ENCODE measurements at regions not wholly inside any gene's neighbourhood (a gene's known extent, or its start where the extent isn't known, plus 50 kb on each side); places are given as distances from the start of the nearest gene placed in this dataset.
"Not testable (repeated sequence)": the region's sequence is repeated elsewhere in the genome, so short reads cannot be mapped to it uniquely, and the experiment has no call there.

- 0 to 95% (median 60%) methylated on average over 1 to 3 of the region's 3 CpGs; no CpG with 5 or more reads in 3 of the 10 experiments for WGBS, 10 experiments
- Histone ChIP-seq H3K4me1 (replicated peaks in 1 of 2) (peaks cover 0 to 16% of the 10 kb centered on the region in 2 donors), H3K27ac (no peak overlapping the region), H3K4me3 (no peak overlapping the region)
- in situ Hi-C loops (cut with MboI; ENCODE audit: low pct_unique_long_range_greater_than_20kb in 2 of 9, low sequenced_read_pairs in 9 of 9, unreplicated experiment in 9 of 9): no loop called here
- ATAC-seq (replicated peaks in 6 of 8): no peak
These were observed 69.6 kb upstream of the VWC2 start for GRCh38 chr7:49703881-49704280.

DNA sequence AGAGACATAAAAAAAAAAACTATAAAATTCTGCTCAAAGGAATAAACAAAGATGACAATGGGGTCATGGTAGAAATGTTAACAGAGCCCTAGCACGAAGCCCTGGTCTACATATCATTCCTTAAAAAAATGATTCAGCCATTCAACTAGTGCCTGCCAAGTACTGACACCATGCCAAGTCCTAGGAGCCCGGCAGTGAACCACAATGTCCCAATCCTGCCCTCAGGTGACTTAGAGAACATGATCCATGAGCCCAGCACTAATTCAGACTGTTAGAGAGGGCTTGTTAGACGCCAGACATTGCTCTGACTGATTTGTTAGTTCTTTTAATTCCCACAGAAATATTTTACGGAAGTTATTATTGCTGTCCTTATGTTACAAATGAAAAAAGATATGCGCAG is 67.3 kb upstream of the VWC2 start:
- ATAC-seq (replicated peaks in 6 of 8): no peak
- 3 to 93% (median 76%) methylated on average over 2 to 5 of the region's 5 CpGs; no CpG with 5 or more reads in 1 of the 10 experiments for WGBS, 10 experiments
- in situ Hi-C loops (cut with MboI; ENCODE audit: low pct_unique_long_range_greater_than_20kb in 2 of 9, low sequenced_read_pairs in 9 of 9, unreplicated experiment in 9 of 9): no loop called here
- H3K27ac ChIP-seq: no peak overlapping the region
- no peak overlapping the region for H3K4me3 ChIP-seq
- H3K4me1 ChIP-seq (replicated peaks in 1 of 2): peaks cover 0 to 16% of the 10 kb centered on the region in 2 donors

GRCh38 chr7:49707891-49708290 is 65.5 kb upstream of the VWC2 start:
- in situ Hi-C loops (cut with MboI; ENCODE audit: low pct_unique_long_range_greater_than_20kb in 2 of 9, low sequenced_read_pairs in 9 of 9, unreplicated experiment in 9 of 9): no loop called here
- ATAC-seq (replicated peaks in 6 of 8): no peak
- no peak overlapping the region for H3K27ac ChIP-seq
- peaks cover 0 to 1% of the 10 kb centered on the region in 2 donors for H3K4me1 ChIP-seq (replicated peaks in 1 of 2)
- no peak overlapping the region for H3K4me3 ChIP-seq
- WGBS, 10 experiments: 31 to 88% (median 77%) methylated on average over 1 to 3 of the region's 3 CpGs; no CpG with 5 or more reads in 1 of the 10 experiments

GRCh38 chr7:49708590-49708989 is 64.8 kb upstream of the VWC2 start:
- Histone ChIP-seq H3K27ac (no peak overlapping the region), H3K4me3 (no peak overlapping the region), H3K4me1 (replicated peaks in 1 of 2) (no peaks in the 10 kb centered on the region)
- peak in 1 of 8 experiments; percentile 41 for ATAC-seq (replicated peaks in 6 of 8)
- in situ Hi-C loops (cut with MboI; ENCODE audit: low pct_unique_long_range_greater_than_20kb in 2 of 9, low sequenced_read_pairs in 9 of 9, unreplicated experiment in 9 of 9): no loop called here
- 0 to 100% (median 60%) methylated on average over 1 to 5 of the region's 5 CpGs; no CpG with 5 or more reads in 2 of the 10 experiments for WGBS, 10 experiments

GRCh38 chr7:49711072-49711723 is 62.2 kb upstream of the VWC2 start:
- ATAC-seq (replicated peaks in 6 of 8); H3K27ac ChIP-seq; H3K4me1 ChIP-seq (replicated peaks in 1 of 2); in situ Hi-C loops (cut with MboI; ENCODE audit: low pct_unique_long_range_greater_than_20kb in 2 of 9, low sequenced_read_pairs in 9 of 9, unreplicated experiment in 9 of 9); H3K4me3 ChIP-seq: not testable (repeated sequence)
- 38 to 100% (median 57%) methylated on average over 1 to 3 of the region's 28 CpGs; no CpG with 5 or more reads in 6 of the 10 experiments for WGBS, 10 experiments

GRCh38 chr7:49714182-49714581 is 59.3 kb upstream of the VWC2 start:
- Histone ChIP-seq H3K27ac (no peak overlapping the region), H3K4me3 (no peak overlapping the region), H3K4me1 (replicated peaks in 1 of 2) (peaks cover 0 to 6% of the 10 kb centered on the region in 2 donors)
- 0 to 89% (median 31%) methylated on average over 1 to 2 of the region's 2 CpGs; no CpG with 5 or more reads in 4 of the 10 experiments for WGBS, 10 experiments
- no peak for ATAC-seq (replicated peaks in 6 of 8)
- in situ Hi-C loops (cut with MboI; ENCODE audit: low pct_unique_long_range_greater_than_20kb in 2 of 9, low sequenced_read_pairs in 9 of 9, unreplicated experiment in 9 of 9): no loop called here

GRCh38 chr7:49715486-49715885 is 58.0 kb upstream of the VWC2 start:
- WGBS, 10 experiments: 0 to 94% (median 46%) methylated on average over 1 to 2 of the region's 2 CpGs; no CpG with 5 or more reads in 4 of the 10 experiments
- peak in 5 of 8 experiments; percentile 38 to 87 (median 65) for ATAC-seq (replicated peaks in 6 of 8)
- in situ Hi-C loops (cut with MboI; ENCODE audit: low pct_unique_long_range_greater_than_20kb in 2 of 9, low sequenced_read_pairs in 9 of 9, unreplicated experiment in 9 of 9): no loop called here
- no peak overlapping the region for H3K27ac ChIP-seq
- H3K4me3 ChIP-seq: no peak overlapping the region
- peaks cover 0 to 6% of the 10 kb centered on the region in 2 donors for H3K4me1 ChIP-seq (replicated peaks in 1 of 2)

DNA sequence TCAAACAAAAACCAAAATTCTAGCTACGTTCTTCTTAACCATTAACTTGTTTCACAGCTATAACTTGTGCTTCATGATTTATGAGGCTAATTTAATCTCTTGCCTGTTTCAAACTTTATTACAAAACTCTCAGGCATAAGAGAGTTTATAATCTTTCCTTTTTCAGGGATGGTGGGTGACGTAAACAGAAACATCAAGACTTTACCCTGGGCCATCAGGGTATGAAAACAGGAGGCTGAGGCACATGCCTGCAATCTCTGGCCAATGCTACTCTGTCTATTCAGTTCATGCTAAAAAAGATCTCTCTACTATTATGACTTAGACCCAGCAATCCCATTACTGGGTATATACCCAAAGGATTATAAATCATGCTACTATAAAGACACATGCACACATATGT is 55.9 kb upstream of the VWC2 start:
- H3K27ac ChIP-seq: no peak overlapping the region
- in situ Hi-C loops (cut with MboI; ENCODE audit: low pct_unique_long_range_greater_than_20kb in 2 of 9, low sequenced_read_pairs in 9 of 9, unreplicated experiment in 9 of 9): no loop called here
- no peak overlapping the region for H3K4me3 ChIP-seq
- peaks cover 0 to 6% of the 10 kb centered on the region in 2 donors for H3K4me1 ChIP-seq (replicated peaks in 1 of 2)
- 0 to 100% (median 90%) methylated on average over 1 to 2 of the region's 2 CpGs; no CpG with 5 or more reads in 3 of the 10 experiments for WGBS, 10 experiments
- ATAC-seq (replicated peaks in 6 of 8): no peak

GRCh38 chr7:49718760-49719159 is 54.7 kb upstream of the VWC2 start:
- Histone ChIP-seq H3K4me3 (no peak overlapping the region), H3K4me1 (replicated peaks in 1 of 2) (peaks cover 0 to 6% of the 10 kb centered on the region in 2 donors), H3K27ac (no peak overlapping the region)
- in situ Hi-C loops (cut with MboI; ENCODE audit: low pct_unique_long_range_greater_than_20kb in 2 of 9, low sequenced_read_pairs in 9 of 9, unreplicated experiment in 9 of 9): no loop called here
- ATAC-seq (replicated peaks in 6 of 8): peak in 4 of 8 experiments; percentile 19 to 82 (median 33)
- WGBS, 10 experiments: 2 to 100% (median 61%) methylated on average over 1 to 4 of the region's 4 CpGs

DNA sequence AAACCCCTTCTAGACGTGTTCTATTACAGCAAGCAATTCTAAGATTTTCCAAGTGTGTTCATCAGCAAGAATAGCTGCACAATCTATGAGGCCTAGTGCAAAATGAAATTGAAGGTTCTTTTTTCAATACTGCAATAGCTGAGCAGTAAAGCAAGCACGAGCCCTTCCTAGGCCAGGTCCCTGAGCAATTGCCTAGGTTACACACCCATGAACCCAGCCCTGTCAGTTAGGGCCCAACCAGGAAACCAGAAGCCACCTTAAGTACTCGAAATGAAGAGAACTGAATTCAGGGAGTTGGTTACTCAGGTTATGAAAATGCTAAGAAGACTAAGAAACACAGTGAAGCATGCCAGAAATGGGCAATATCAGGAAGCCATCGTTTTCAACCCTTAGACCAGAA is 52.0 kb upstream of the VWC2 start:
- no peak for ATAC-seq (replicated peaks in 6 of 8)
- Histone ChIP-seq H3K27ac (no peak overlapping the region), H3K4me1 (replicated peaks in 1 of 2) (no peaks in the 10 kb centered on the region), H3K4me3 (no peak overlapping the region)
- in situ Hi-C loops (cut with MboI; ENCODE audit: low pct_unique_long_range_greater_than_20kb in 2 of 9, low sequenced_read_pairs in 9 of 9, unreplicated experiment in 9 of 9): no loop called here
- 0 to 100% (median 76%) methylated on average over 1 to 3 of the region's 4 CpGs; no CpG with 5 or more reads in 3 of the 10 experiments for WGBS, 10 experiments

Data from motor neuron (in vitro differentiated cells).